ENCODE measurements at regions not wholly inside any gene's neighbourhood (a gene's known extent, or its start where the extent isn't known, plus 50 kb on each side); places are given as distances from the start of the nearest gene placed in this dataset.

DNA sequence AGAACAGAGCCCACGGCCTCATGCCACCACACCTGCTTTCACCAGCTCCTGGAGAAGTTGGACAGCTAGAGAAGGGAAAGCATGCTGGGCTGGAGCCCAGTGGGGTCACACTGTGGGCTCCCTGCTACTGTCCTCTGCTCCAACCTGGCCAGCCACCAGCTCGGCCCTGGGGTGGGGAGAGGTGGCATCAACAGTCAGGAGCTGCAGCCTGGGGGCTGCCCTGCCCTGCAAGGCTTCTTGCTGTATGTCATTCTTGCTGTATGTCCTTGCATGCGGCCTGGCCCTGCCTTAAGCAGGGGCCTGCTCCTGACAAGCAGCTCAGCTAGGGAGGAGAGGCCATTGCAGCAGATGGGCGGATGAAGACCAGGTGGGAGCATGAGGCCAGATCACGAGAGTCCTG lies 50.7 kb upstream of the CCL2 start:
- TF ChIP-seq, protein P1, sequence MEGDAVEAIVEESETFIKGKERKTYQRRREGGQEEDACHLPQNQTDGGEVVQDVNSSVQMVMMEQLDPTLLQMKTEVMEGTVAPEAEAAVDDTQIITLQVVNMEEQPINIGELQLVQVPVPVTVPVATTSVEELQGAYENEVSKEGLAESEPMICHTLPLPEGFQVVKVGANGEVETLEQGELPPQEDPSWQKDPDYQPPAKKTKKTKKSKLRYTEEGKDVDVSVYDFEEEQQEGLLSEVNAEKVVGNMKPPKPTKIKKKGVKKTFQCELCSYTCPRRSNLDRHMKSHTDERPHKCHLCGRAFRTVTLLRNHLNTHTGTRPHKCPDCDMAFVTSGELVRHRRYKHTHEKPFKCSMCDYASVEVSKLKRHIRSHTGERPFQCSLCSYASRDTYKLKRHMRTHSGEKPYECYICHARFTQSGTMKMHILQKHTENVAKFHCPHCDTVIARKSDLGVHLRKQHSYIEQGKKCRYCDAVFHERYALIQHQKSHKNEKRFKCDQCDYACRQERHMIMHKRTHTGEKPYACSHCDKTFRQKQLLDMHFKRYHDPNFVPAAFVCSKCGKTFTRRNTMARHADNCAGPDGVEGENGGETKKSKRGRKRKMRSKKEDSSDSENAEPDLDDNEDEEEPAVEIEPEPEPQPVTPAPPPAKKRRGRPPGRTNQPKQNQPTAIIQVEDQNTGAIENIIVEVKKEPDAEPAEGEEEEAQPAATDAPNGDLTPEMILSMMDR (conservative IDR thresholded peaks at IDR 0.05; ENCODE audit: low read depth, low read length) = no peak
- no peak for TF ChIP-seq CHD1 (IDR thresholded peaks at IDR 0.05; ENCODE audit: low read depth, low read length)
- no peak for TF ChIP-seq RFX5 (IDR thresholded peaks at IDR 0.05; ENCODE audit: low read depth, low read length)
- no peak for TF ChIP-seq SMC3 (IDR thresholded peaks at IDR 0.05; ENCODE audit: low read depth, low read length)
- TF ChIP-seq MXI1 (IDR thresholded peaks at IDR 0.05; ENCODE audit: borderline replicate concordance, low read depth, low read length) = no peak
- TF ChIP-seq POLR2A (IDR thresholded peaks at IDR 0.05; ENCODE audit: low read depth, low read length) = no peak
- no peak for TF ChIP-seq MAZ (IDR thresholded peaks at IDR 0.05; ENCODE audit: borderline replicate concordance, low read depth, low read length)
- TF ChIP-seq CEBPB (IDR thresholded peaks at IDR 0.05; ENCODE audit: low read depth, low read length) = no peak
- no peak for TF ChIP-seq BHLHE40 (IDR thresholded peaks at IDR 0.05; ENCODE audit: low read depth, low read length)
- no peak for TF ChIP-seq RAD21 (IDR thresholded peaks at IDR 0.05; ENCODE audit: low read length)
- TF ChIP-seq MAFK (IDR thresholded peaks at IDR 0.05; ENCODE audit: low read depth, low read length) = no peak
- no peak for TF ChIP-seq NFE2L2 (IDR thresholded peaks at IDR 0.05; ENCODE audit: low read depth, low read length)
- TF ChIP-seq RCOR1 (IDR thresholded peaks at IDR 0.05; ENCODE audit: insufficient replicate concordance, low read length) = no peak
- no peak for TF ChIP-seq FOS (IDR thresholded peaks at IDR 0.05; ENCODE audit: low read depth, low read length)

Measured in IMR-90 (cell line).